ENCODE measurements at regions not wholly inside any gene's neighbourhood (a gene's known extent, or its start where the extent isn't known, plus 50 kb on each side); places are given as distances from the start of the nearest gene placed in this dataset.

DNA sequence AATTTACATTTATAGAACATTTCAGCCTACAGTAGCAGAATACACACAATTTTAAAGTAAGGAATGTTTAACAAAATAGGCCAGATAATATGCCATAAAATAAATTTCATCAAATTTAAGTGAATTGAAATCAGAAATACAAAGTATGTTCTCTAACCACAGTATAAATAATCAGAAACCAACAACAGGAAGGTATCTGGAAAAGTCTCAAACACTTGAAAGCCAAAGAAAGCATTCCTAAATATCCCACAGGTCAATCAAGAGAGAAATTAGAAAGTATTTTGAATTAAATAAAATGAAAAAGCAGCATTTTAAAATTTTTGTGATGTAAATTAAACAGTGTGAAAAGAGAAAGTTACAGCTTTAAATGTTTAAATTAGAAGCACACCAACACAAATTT lies 899.2 kb downstream of the PDHA2 start:
- TF ChIP-seq, protein P1, sequence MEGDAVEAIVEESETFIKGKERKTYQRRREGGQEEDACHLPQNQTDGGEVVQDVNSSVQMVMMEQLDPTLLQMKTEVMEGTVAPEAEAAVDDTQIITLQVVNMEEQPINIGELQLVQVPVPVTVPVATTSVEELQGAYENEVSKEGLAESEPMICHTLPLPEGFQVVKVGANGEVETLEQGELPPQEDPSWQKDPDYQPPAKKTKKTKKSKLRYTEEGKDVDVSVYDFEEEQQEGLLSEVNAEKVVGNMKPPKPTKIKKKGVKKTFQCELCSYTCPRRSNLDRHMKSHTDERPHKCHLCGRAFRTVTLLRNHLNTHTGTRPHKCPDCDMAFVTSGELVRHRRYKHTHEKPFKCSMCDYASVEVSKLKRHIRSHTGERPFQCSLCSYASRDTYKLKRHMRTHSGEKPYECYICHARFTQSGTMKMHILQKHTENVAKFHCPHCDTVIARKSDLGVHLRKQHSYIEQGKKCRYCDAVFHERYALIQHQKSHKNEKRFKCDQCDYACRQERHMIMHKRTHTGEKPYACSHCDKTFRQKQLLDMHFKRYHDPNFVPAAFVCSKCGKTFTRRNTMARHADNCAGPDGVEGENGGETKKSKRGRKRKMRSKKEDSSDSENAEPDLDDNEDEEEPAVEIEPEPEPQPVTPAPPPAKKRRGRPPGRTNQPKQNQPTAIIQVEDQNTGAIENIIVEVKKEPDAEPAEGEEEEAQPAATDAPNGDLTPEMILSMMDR (IDR thresholded peaks at IDR 0.05): no peak
- TF ChIP-seq EZH2 (IDR thresholded peaks at IDR 0.05; ENCODE audit: borderline replicate concordance, insufficient read depth, low read depth, low read length, poor library complexity, severe bottlenecking): no peak
